HCT116 (cell line): ENCODE measurements at regions not wholly inside any gene's neighbourhood (a gene's known extent, or its start where the extent isn't known, plus 50 kb on each side); places are given as distances from the start of the nearest gene placed in this dataset.

Experiments
- ATAC-seq: fragments of 200-7000 bp; cut with Tn5 transposase; 2 replicates; pipeline ENCODE4 v1.9.1; 2020; ENCODE audit warnings: mild to moderate bottlenecking, moderate library complexity
- BruUV-seq: library from RNA; stranded (reverse); fragments of 400-500 nt; replicated peaks from 2 replicates; lab custom pipeline; 2021; lab: Mats Ljungman, UMichigan
- CTCF ChIA-PET: fragments of 300-600 bp; sonication (Branson Sonifier 250); formaldehyde crosslinking; loops from one replicate; lab custom pipeline; 2021; ENCODE audit warnings: antibody characterized with exemption; lab: Charles Lee
- POLR2A ChIA-PET: fragments of 300-600, 350-600 bp; sonication (Branson Sonifier 250); formaldehyde crosslinking; loops from one replicate; lab custom pipeline; 2021; ENCODE audit warnings: antibody characterized with exemption; lab: Charles Lee
- RAD21 ChIA-PET, 2 experiments: fragments of 300-600 bp; sonication (Branson Sonifier 250); formaldehyde crosslinking; loops; one replicate each; lab custom pipeline; 2023; ENCODE audit warnings: low total read pairs in 2 of 2; ENCODE audit not compliant: uncharacterized antibody in 2 of 2, unreplicated experiment in 2 of 2, low non-redundant PET in 1 of 2; lab: Charles Lee
- DNase-seq: peaks from one replicate; pipeline ENCODE4 v3.0.0-alpha.2; 2010; ENCODE audit warnings: low read depth, low spot score
- H2AFZ ChIP-seq: fragments of 200-600 bp; shearing (Covaris generic), sonication (generic); 2 replicates; pipeline ENCODE4 v1.6.1; 2017; ENCODE audit warnings: low read depth, mixed run types, mixed read lengths, antibody characterized with exemption, low read length; ENCODE audit not compliant: poor library complexity, severe bottlenecking
- H3K27ac ChIP-seq: 2 replicates; pipeline ENCODE4 v1.5.1; 2012; ENCODE audit warnings: low read depth, low read length
- H3K27me3 ChIP-seq: fragments of 200-600 bp; sonication (generic); 2 replicates; pipeline ENCODE4 v1.6.1; 2016; ENCODE audit warnings: mixed run types, low read length, mixed read lengths; ENCODE audit not compliant: insufficient read depth
- H3K36me3 ChIP-seq, 2 experiments: fragments of 200-500 bp in 1 of 2; fragments of 200-600 bp in 1 of 2; sonication (Bioruptor generic) in 1 of 2; sonication (generic) in 1 of 2; 2 replicates each; pipeline versions ENCODE4 v1.5.1 to v1.6.1; 2014 to 2016; ENCODE audit warnings: low read length in 2 of 2, inconsistent platforms in 1 of 2, mixed read lengths in 1 of 2, mixed run types in 1 of 2; ENCODE audit not compliant: insufficient read depth in 2 of 2, control insufficient read depth in 1 of 2
- H3K4me1 ChIP-seq, 2 experiments: fragments of 200-600 bp in 1 of 2; sonication (generic) in 1 of 2; 2 replicates each; pipeline versions ENCODE4 v1.5.1 to v1.6.1; 2012 to 2017; ENCODE audit warnings: low read length in 2 of 2, inconsistent platforms in 1 of 2, mild to moderate bottlenecking in 1 of 2, mixed read lengths in 1 of 2, mixed run types in 1 of 2, moderate library complexity in 1 of 2; ENCODE audit not compliant: insufficient read depth in 2 of 2, control insufficient read depth in 1 of 2
- H3K4me2 ChIP-seq: fragments of 200-600 bp; sonication (generic); 2 replicates; pipeline ENCODE4 v1.6.1; 2017; ENCODE audit warnings: mixed run types, low read length, mixed read lengths
- H3K4me3 ChIP-seq, 2 experiments: fragments of 200-600 bp in 1 of 2; sonication (generic) in 1 of 2; replicated peaks in 1 of 2; 2 replicates each; pipeline ENCODE4 v1.5.1; 2011 to 2016; ENCODE audit warnings: low read length in 2 of 2, control low read depth in 1 of 2, low read depth in 1 of 2, mild to moderate bottlenecking in 1 of 2, mixed read lengths in 1 of 2, mixed run types in 1 of 2
- H3K79me2 ChIP-seq: fragments of 200-600 bp; sonication (generic); 2 replicates; pipeline ENCODE4 v1.6.1; 2017; ENCODE audit warnings: mild to moderate bottlenecking, mixed run types, low read length, moderate library complexity, mixed read lengths; ENCODE audit not compliant: insufficient read depth
- H3K9ac ChIP-seq: fragments of 200-600 bp; sonication (generic); 2 replicates; pipeline ENCODE4 v1.6.1; 2016; ENCODE audit warnings: low read length, mixed read lengths
- H3K9me2 ChIP-seq: fragments of 200-600 bp; sonication (generic), shearing (Covaris generic); 2 replicates; pipeline ENCODE4 v1.6.1; 2017; ENCODE audit warnings: mixed run types, mild to moderate bottlenecking, moderate library complexity; ENCODE audit not compliant: insufficient read depth
- H3K9me3 ChIP-seq, 2 experiments: fragments of 200-500 bp in 1 of 2; fragments of 200-600 bp in 1 of 2; sonication (Bioruptor generic) in 1 of 2; sonication (generic) in 1 of 2; 2 replicates each; pipeline ENCODE4 v1.6.1; 2014 to 2017; ENCODE audit warnings: low read length in 2 of 2, mixed read lengths in 2 of 2, inconsistent platforms in 1 of 2, low read depth in 1 of 2, mild to moderate bottlenecking in 1 of 2, mixed run types in 1 of 2, moderate library complexity in 1 of 2; ENCODE audit not compliant: control insufficient read depth in 1 of 2, insufficient read depth in 1 of 2
- H4K20me1 ChIP-seq: fragments of 200-600 bp; sonication (generic), shearing (Covaris generic); 2 replicates; pipeline ENCODE4 v1.6.1; 2017; ENCODE audit warnings: mixed run types, mild to moderate bottlenecking, moderate library complexity; ENCODE audit not compliant: insufficient read depth
- CBX3 ChIP-seq: IDR thresholded peaks from 2 replicates; pipeline ENCODE4 v1.6.1; 2012; ENCODE audit warnings: low read depth
- REST ChIP-seq: IDR thresholded peaks from 2 replicates; pipeline ENCODE4 v1.6.1; 2012; ENCODE audit warnings: low read depth
- SIN3A ChIP-seq: IDR thresholded peaks from 2 replicates; pipeline ENCODE4 v1.6.1; 2012; ENCODE audit warnings: low read depth
- SP1 ChIP-seq: IDR thresholded peaks from 2 replicates; pipeline ENCODE4 v1.6.1; 2012; ENCODE audit warnings: low read depth
- TCF7L2 ChIP-seq: IDR thresholded peaks from 2 replicates; pipeline ENCODE4 v1.7.0; 2011; ENCODE audit warnings: borderline replicate concordance, inconsistent platforms; ENCODE audit not compliant: insufficient read depth, insufficient read length; ENCODE audit errors: extremely low read depth
- ZFX ChIP-seq: fragments of 450-650 bp; IDR thresholded peaks from 2 replicates; pipeline ENCODE4 v1.6.1; 2017
- intact Hi-C: fragments of 100-400 bp; cut with micrococcal nuclease; formaldehyde crosslinking; loops from 2 replicates; pipeline ENCODE4 v1.10.0; 2022

GRCh38 chr5:97365918-97366317, 182.9 kb upstream of the RIOK2 start (continued):
- TF ChIP-seq REST: no peak
- no peak for TF ChIP-seq TCF7L2

- Histone ChIP-seq H2AFZ (no peak overlapping the region), H3K79me2 (no peaks in the 10 kb centered on the region), H3K9me3 (no peaks in the 10 kb centered on the region), H3K9ac (no peak overlapping the region), H3K9me2 (no peaks in the 10 kb centered on the region), H4K20me1 (no peaks in the 10 kb centered on the region), H3K36me3 (no peaks in the 10 kb centered on the region), H3K27ac (no peak overlapping the region), H3K4me3 (no peak overlapping the region), H3K4me2 (no peak overlapping the region), H3K27me3 (no peaks in the 10 kb centered on the region), H3K4me1 (no peaks in the 10 kb centered on the region)
- ChIA-PET POLR2A (no interaction called here), CTCF (no interaction called here), RAD21 (no interaction called here)
- ATAC-seq (no peak), DNase-seq (no peak)
- no TSS peak for BruUV-seq
- intact Hi-C loops: no loop called here
- TF ChIP-seq SIN3A (no peak), ZFX (no peak), CBX3 (no peak), SP1 (no peak)
Observed at GRCh38 chr5:97375959-97376358, 192.9 kb upstream of the RIOK2 start.
